HK-2 (cell line): ENCODE measurements at regions not wholly inside any gene's neighbourhood (a gene's known extent, or its start where the extent isn't known, plus 50 kb on each side); places are given as distances from the start of the nearest gene placed in this dataset.
"Not testable (repeated sequence)": the region's sequence is repeated elsewhere in the genome, so short reads cannot be mapped to it uniquely, and the experiment has no call there.

Experiments used
- DNase-seq: peaks from one replicate; pipeline ENCODE4 v3.0.0-alpha.2; 2018; ENCODE audit not compliant: unreplicated experiment

- no peak for DNase-seq
These were observed 991.8 kb downstream of the VRK1 start for GRCh38 chr14:97788846-97789526.

- no peak for DNase-seq
These were observed 993.9 kb downstream of the VRK1 start for GRCh38 chr14:97791072-97791471.

DNA sequence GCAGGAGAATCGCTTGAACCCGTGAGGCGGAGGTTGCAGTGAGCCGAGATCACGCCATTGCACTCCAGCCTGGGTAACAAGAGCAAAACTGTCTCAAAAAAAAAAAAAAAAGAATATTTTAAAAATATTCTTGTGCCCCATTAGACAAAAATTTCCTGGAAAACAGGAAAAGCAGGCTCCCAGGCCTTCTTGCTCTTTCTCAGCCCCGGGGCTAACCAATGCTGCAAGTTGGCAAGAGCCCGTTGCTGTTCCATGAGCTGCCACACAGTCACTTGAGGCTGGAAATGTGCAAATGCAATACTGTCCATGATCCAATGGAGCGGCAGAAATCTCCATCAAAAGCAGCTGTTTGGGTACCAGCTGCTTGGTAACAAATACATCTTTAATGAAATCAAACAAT, 994.7 kb downstream of the VRK1 start:
- DNase-seq = no peak

DNA sequence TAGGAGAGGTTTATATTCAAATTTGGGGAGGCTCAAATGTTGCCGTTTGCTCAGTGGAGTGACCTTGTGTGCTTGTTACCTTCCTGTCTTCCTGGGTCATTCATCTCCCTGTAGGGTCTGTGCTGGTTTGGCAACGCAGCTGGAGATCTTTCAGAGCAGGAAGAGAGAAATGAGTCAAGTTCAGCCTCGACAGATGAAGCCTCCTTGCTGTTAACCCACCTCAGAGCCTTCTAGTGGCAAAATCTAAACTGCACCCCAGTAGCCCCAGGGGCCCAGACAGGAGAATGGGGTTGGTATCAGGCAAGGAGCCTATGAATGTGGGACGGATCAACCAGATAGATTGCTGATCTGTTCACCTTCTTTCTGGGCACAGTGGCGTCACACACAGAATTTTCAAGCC, 999.3 kb downstream of the VRK1 start:
- no peak for DNase-seq

DNA sequence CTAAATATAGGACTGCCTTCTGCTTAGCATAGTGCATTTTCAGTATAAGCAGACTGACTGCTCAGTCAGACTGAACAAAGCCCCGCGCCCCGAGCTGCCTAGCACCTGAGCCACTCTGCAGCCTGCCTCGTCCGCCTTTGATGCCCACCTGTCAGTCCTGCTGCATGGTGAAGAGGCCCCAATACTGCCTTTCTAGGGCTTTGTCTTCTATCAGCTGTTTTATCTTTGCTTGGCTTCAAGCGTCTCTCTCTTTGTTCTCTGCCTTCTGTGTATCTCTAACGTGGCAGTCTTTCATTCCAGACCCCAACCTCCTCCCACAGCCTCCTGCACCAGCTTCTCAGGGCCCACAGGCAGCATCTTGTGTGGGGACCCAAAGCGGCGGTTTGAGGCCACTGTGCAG, 1001.0 kb downstream of the VRK1 start:
- no peak for DNase-seq

- DNase-seq = no peak
These were observed 1005.5 kb downstream of the VRK1 start for GRCh38 chr14:97802430-97803373.

DNA sequence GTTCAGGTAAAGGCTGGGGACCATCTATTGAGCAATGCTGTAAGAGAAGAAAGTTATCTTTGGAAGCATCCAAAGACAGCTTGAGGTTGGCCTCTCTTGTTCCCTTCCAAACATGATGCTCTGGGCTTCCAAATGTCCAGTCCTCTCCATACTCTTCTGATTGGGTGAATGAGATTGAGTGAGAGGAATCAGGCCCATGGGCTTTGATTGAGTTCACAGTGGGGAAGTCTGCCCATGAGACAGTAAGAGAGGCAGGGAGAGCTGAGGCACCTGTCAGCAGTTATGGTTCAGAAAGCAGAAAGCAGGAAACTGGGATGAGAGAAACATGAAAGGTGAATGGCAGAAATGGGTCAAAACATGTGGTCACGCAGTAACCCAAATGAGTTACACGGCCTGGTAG, 1006.9 kb downstream of the VRK1 start:
- DNase-seq = no peak

DNA sequence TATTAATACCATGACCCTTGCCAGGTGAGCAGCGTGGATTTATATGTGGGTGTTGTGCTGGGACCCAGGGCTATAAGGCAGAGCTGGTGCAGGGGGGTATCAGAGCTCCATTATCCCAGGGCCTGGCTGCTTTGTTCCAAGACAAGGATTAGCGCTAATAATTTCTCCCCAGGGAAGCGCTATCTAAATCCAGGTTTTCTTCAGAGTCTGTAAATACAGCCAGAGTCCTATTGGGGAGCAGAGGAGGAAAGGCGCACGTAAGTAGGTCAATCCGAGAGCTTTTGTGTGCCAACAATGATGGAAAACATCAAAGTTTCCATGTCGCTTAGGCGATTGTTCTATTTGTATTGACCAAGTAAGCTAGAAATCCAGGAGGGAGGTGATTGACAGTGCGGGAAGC, 1009.7 kb downstream of the VRK1 start:
- DNase-seq = no peak

- not testable (repeated sequence) for DNase-seq
These were observed 1011.4 kb downstream of the VRK1 start for GRCh38 chr14:97808541-97808940.

DNA sequence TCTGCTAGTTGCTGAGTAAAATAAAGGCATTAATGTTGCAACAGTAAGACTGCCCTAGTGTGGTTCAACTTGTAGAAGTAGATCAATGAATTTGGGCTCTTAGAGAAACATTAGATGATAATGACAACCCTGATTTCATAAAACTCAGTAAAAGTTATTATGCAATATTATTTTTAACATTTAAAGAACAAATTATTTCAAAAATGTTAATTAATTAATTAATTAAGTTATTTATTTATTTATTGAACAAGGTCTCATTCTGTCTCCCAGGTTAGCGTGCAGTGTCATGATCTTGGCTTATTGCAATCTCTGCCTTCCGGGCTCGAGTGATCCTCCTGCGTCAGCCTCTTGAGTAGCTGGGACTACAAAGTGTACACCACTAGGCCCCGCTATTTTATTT, 1016.4 kb downstream of the VRK1 start:
- DNase-seq = no peak

- no peak for DNase-seq
These were observed 1023.6 kb downstream of the VRK1 start for GRCh38 chr14:97820781-97821180.

DNA sequence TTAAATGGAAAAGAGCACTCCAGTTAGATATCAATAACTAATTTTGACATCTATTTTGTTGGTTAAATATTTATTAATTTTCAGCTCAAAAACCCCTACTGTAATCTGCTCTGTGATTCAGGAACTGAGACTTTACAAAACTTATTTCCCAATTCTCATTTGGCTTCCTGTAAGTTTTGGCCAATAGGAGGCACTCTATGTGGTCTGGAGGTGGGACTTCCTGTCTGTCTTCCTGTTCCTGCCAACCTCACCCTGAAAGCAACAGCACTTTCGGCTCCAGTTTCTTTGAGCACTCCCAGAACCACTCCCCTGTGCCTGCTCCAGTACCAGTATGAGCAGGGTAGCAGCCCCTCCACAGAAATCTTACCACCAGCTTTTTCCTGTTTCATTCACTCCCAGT, 1027.0 kb downstream of the VRK1 start:
- no peak for DNase-seq

GRCh38 chr14:97827746-97828145, 1030.6 kb downstream of the VRK1 start:
- DNase-seq = no peak

GRCh38 chr14:97832776-97833175, 1035.6 kb downstream of the VRK1 start:
- no peak for DNase-seq

- no peak for DNase-seq
These were observed 1041.8 kb downstream of the VRK1 start for GRCh38 chr14:97838986-97839385.

DNA sequence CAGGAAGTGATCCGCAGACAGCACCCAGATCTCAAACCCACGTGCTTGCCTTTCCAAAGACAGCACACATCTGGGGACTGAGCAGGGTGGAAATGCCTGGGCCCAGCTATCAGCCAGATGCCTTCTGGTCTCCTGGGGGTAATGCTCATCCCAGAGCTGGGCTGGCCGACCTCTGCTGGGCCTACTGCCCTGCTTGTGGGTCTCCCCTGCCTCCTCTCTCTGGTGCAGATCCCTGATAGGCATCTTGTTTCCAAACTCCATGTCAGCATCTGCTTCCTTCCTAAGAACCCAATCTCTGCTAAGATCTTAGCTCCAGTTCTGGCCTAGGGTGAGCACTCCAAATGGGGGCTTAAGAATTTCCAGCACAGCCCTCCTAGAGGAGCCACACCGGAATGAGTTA, 1043.0 kb downstream of the VRK1 start:
- no peak for DNase-seq

- no peak for DNase-seq
These were observed 1044.6 kb downstream of the VRK1 start for GRCh38 chr14:97841762-97842161.

DNA sequence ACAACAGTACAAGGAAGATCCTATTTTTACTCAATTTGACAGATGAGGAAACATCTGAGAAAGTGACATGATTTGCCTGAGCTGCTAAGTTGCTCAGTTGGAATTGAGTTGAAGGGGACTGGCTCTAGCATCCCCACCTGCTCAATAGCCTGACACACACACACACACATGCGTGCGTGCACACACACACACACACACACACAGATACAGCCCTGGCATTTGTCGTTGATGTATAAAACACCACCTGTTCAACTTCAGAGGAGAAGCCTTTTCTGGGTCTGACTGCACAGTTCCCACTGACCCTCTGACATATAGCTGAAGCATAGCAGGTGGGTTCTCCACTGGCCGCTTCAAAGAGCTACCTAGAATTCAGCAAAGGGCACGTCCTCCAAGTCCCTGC, 1045.9 kb downstream of the VRK1 start:
- DNase-seq = no peak

GRCh38 chr14:97844042-97844441, 1046.9 kb downstream of the VRK1 start:
- no peak for DNase-seq

DNA sequence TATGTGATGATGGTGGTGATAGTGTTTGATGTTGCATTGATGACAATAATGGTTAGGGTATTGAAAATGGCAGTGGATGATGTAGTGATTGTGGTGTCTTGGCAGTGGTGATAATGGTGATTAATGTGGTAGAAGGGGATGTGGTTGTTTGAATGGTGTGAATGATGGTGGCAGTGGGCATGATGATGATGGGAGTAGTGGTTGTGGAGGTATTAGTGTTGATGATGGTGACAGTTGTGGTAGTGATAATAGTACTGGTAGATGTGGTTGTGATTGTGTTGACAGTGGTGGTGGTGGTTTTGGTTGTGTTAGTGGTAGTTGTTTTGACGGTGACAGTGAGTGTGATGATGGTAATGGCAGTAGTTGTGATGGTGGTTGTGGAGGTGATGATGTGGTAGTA, 1049.0 kb downstream of the VRK1 start:
- no peak for DNase-seq

- DNase-seq = no peak
These were observed 1051.3 kb downstream of the VRK1 start for GRCh38 chr14:97848317-97848980.

DNA sequence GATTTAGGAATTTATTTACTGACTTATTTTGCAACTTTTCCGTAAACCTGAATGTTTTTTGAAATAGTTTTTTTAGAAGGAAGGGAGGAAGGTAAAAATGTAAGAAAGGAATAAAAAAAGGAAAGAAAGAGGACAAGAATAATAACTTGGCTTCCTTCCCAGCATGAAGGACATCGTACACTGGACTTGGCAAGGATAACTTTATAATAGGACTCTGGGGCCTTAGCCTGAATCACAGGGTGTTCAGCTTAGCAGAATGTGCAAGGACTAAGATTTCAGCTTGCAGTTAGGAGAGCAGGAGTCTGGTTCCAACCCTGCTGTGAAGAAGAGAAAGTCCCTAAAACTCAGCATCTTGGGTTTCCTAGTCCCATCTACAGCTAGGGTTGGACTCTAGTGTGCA, 1053.3 kb downstream of the VRK1 start:
- DNase-seq = no peak

- DNase-seq = no peak
These were observed 1053.7 kb downstream of the VRK1 start for GRCh38 chr14:97850886-97851285.
